ENCODE measurements at regions not wholly inside any gene's neighbourhood (a gene's known extent, or its start where the extent isn't known, plus 50 kb on each side); places are given as distances from the start of the nearest gene placed in this dataset.

DNA sequence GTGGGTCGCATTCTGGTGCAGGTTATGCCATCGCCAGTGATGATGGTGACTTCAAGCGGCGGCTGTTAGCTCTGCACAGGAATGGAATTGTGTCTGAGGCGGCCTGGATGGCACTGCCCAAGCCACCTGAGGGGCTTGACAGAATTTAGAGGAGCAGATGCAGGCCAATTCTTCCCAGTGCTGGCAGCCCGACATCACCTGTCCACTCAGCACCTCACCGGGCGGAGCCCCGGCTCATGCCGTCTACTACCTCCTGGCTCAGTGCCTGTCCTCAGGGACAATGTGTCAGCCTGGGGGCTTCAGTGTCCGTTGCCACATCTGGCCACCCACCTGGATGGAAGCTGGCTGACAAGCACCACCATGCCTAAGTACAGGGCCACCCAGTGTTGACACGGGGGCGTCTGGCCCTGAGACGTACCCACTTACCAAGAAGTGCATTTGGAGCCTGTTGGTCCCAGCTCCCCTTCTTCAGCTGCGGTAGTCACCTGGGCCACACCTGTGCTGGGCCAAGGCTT, 420.5 kb upstream of the MKI67 start:
- TF ChIP-seq, protein P1, sequence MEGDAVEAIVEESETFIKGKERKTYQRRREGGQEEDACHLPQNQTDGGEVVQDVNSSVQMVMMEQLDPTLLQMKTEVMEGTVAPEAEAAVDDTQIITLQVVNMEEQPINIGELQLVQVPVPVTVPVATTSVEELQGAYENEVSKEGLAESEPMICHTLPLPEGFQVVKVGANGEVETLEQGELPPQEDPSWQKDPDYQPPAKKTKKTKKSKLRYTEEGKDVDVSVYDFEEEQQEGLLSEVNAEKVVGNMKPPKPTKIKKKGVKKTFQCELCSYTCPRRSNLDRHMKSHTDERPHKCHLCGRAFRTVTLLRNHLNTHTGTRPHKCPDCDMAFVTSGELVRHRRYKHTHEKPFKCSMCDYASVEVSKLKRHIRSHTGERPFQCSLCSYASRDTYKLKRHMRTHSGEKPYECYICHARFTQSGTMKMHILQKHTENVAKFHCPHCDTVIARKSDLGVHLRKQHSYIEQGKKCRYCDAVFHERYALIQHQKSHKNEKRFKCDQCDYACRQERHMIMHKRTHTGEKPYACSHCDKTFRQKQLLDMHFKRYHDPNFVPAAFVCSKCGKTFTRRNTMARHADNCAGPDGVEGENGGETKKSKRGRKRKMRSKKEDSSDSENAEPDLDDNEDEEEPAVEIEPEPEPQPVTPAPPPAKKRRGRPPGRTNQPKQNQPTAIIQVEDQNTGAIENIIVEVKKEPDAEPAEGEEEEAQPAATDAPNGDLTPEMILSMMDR (IDR thresholded peaks at IDR 0.05; ENCODE audit: insufficient read depth, low read depth, low read length, missing control alignments): no peak
- no peak for DNase-seq (ENCODE audit: low read depth)
- no peak overlapping the region for H3K4me3 ChIP-seq (ENCODE audit: low read length)

DNA sequence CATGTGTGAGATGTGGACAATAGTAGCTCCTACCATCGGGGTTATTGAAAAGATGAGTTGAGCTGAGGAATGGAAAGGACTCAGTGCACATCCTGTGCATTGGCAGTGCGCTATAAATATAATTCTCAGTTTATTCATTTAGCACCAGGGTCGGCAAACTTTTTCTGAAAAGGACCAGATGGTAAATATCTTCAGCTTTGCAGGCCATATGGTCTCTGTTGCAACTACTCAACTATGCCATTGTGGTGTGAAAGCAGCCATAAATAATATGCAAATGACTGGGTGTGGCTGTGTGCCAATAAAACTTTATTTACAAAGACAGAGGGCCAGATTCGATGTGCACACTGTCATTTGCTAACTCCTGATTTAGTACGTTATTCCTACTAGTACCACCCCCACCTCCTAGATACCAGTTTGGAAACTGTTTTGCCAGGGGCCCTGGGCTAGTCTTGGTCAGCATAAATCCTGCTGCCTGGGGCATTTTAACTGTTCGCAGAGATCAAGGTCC, 422.9 kb upstream of the MKI67 start:
- DNase-seq (ENCODE audit: low read depth): no peak
- TF ChIP-seq, protein P1 (IDR thresholded peaks at IDR 0.05; ENCODE audit: insufficient read depth, low read depth, low read length, missing control alignments): no peak
- no peak overlapping the region for H3K4me3 ChIP-seq (ENCODE audit: low read length)

DNA sequence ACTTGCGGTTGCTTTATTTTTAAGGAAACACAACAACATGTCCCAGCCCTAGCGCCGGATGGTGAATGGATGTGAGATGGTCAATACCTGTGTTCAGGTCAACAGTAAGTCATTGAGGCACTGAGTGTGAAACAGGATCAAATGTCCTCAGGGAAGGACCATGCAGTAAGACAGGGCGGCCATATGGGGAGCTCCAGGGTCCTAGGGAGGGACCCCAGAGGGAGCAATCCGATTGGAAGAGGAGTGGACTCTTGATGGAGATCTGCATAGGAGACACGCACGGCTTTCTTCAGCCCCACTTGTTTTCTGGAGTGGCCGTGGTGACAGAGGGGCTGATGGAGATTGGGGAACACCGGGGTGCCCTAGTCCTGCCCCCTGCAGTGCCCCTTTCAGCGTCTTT, 423.8 kb upstream of the MKI67 start:
- H3K4me3 ChIP-seq (ENCODE audit: low read length): no peak overlapping the region
- DNase-seq (ENCODE audit: low read depth): no peak
- TF ChIP-seq, protein P1 (IDR thresholded peaks at IDR 0.05; ENCODE audit: insufficient read depth, low read depth, low read length, missing control alignments): no peak

DNA sequence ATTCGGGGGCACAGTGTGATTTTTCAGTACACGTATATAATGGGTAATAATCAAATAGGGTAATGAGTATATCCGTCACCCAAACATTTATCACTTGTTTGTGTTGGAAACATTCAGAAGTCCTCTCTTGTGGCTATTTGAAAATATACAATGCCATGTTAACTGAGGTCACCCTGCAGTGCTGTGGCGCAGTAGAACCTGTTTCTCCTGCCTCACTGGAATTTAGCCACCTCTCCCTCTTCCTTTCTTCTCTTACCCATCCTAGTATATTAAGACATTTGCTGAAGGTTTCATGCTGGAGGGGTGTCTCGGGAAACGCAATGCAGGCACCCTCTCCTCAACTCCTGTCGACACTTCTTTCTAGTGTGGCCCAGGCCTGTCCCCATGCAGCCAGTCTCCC, 425.3 kb upstream of the MKI67 start:
- TF ChIP-seq, protein P1 (IDR thresholded peaks at IDR 0.05; ENCODE audit: insufficient read depth, low read depth, low read length, missing control alignments): no peak
- no peak for DNase-seq (ENCODE audit: low read depth)
- no peak overlapping the region for H3K4me3 ChIP-seq (ENCODE audit: low read length)

DNA sequence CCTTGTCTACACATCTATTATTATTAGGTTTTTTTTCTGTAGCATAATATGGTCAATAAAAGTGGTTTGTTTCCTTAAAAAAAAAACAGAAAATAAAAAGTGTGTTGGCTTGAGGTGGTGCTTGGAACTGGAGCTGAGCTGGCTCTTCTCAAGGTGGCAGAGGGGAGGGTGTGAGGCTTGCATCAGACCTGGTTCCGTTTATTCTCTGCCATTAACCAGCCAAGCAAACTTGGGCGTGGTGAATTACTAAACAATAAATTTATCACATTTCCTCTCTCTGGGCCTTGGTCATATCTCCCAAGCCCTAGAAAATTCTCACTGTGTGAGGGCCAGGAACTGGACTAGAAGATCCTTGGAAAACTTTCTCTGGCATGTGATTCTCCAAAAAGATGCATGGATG, 427.5 kb upstream of the MKI67 start:
- DNase-seq (ENCODE audit: low read depth): no peak
- H3K4me3 ChIP-seq (ENCODE audit: low read length): no peak overlapping the region
- TF ChIP-seq, protein P1 (IDR thresholded peaks at IDR 0.05; ENCODE audit: insufficient read depth, low read depth, low read length, missing control alignments): no peak

DNA sequence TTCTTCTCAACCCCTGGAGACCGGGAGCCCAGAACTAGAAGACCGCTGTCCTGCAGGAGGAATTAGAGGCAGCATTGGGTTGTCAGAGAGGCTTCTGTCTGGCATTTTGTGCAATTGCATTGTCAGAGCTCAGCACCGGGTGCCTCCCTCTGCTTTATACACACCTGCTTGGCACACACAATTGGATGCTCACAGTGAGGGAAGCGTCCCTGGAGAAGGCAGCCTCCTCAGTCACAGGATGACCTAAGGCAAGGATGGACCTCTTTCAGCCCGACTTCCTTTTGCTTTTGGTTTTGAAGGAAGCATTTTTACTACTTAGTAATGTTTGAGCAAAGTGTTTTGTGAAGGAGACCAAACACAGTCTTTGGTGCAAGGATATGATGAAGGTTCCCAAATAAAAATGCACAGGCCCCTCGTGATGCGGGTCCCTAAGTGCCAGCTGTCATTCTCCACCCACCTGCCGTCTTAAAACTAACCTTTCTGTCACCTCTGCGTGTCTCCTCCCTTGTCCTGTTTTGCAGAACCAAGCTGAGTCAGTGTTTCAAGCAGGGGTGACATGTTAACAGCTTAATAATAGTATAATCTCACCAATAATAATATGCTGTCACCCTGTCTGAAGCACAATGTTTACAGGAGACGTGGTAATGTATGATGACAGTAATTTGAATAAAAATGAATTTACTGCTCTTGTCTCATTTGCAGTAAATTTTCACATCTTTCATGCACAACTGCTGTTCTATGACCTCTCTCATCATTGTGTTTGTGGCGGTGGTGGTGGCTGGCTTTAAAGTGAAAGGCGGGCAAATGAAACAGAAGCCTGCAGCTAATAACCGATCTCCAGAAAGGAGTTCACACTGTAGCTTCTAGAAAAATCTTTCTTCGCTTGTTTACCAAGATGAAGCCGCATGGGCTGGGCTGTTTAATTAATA, 430.2 kb upstream of the MKI67 start:
- TF ChIP-seq, protein P1 (IDR thresholded peaks at IDR 0.05; ENCODE audit: insufficient read depth, low read depth, low read length, missing control alignments): no peak
- no peak overlapping the region for H3K4me3 ChIP-seq (ENCODE audit: low read length)
- no peak for DNase-seq (ENCODE audit: low read depth)

Measured in epithelial cell of esophagus (primary cell).